Kidney tubule cell (primary cell): ENCODE measurements at regions not wholly inside any gene's neighbourhood (a gene's known extent, or its start where the extent isn't known, plus 50 kb on each side); places are given as distances from the start of the nearest gene placed in this dataset.

Experiments used
- DNase-seq: peaks from one replicate; pipeline ENCODE4 v3.0.0-alpha.2; 2018; ENCODE audit warnings: low spot score

DNA sequence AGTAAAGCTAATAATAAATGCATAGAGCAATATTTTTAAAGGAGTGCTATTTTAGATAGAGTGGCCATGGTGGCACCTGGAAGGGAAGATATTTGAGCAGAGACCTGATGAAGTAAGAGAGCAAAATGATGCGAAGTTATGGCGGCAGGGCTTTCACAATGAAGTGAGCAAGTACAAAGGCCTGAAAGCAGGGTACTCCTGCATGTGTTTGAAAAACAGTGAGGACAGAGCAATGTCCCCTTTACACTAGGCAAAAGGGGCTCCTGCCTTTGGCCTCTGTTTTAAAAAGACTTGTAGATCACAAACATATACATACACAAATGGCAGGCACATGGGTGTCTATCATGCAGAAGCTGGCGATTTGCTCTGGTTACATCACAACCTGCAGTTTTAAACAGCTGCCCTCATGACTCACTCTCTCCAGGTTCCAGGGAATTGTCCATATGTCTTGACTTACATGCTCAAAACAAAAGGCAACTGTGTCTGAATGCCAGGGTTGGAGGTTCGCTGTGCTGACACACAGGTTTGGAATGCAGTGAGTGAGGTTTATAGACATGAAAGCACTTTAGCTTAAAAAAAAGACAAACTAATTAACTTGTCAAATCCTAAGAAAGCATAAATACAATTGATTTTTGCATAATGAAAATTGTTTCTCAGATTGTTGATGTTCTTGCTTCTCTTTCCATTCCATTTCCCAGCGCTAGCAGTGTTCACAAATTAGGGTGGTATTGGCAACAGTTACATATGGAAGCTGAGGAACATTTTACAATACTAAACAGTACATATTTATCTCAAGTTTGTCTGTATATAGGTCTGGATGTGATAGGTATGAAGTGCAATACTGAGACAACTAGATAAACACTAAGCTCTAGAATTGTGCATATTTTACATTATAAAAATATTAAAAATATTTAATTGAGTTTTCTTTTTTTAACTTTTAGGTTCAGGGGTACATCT is 313.9 kb downstream of the BARHL2 start:
- peak; percentile 95 for DNase-seq

DNA sequence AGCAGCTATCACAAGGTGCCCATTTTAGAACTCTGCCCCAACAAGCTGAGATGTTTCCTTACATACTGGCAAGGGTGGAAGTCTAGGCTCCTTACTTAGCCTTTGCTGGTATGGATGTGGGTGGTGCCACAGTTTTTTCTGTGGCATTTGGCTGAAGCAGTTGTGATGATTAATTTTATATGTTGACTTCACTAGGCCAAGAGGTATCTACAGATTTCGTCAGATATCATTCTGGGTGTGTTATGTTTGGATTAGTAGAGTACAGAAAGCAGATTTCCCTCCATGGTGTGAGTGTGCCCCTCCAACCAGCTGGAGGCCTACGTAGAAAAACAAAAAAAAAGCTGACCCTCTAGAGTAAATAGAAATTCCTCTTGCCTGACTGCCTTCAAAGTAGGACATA is 317.0 kb downstream of the BARHL2 start:
- DNase-seq, result no peak

DNA sequence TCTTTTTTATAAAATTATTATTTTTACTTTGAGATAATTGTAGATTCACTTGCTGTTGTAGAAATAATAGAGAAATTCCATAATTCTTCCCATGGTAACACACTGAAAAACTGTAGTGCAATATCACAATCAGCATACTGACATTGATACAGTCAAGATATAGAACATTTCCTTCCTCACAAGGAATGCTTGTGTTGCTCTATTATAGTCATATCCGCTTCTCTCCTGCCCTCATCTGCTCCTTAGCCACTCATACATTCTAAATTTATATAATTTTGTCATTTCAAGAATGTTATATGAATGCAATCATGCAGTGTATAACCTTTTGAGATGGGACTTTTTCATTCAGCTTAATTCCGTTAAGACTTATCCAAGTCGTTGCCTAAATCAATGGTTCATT is 320.2 kb downstream of the BARHL2 start:
- no peak for DNase-seq

DNA sequence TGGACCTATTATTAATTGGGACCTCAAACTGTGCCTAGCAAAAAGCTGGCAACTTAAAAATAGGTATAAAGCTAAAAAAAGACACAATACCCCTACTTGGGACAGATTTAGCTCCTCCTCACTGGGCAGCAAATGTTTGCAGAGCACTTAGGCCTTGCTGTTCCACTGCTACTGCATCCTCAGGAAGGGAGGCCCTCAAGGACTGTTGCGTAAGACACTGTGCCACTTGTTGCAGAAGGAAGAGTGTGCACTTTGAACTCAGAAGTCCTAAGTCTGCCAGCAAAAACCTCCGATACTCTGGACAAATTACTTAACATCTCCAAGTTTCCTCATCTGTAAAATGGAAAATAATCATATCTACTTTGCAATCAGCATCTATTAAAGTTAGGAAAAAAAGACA is 322.9 kb downstream of the BARHL2 start:
- no peak for DNase-seq

DNA sequence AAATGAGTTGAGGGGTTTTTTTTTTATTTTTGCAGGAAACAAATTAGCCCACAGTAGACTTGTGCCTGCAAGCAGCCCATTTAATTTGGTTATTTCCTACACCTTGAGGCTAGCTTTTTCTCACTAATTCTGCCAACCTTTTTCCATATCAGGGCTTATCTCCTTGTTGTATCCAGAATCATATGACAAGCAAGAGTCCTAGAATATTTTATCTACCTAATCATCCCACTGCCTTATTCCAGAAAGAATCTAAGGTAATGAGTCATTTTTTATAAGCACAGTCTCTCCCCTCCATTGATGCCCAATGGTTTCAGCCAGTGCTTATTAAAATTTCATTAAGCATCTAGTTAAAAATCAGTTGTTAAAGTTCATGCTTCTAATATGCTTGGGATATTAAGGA is 324.1 kb downstream of the BARHL2 start:
- peak; percentile 28 for DNase-seq

DNA sequence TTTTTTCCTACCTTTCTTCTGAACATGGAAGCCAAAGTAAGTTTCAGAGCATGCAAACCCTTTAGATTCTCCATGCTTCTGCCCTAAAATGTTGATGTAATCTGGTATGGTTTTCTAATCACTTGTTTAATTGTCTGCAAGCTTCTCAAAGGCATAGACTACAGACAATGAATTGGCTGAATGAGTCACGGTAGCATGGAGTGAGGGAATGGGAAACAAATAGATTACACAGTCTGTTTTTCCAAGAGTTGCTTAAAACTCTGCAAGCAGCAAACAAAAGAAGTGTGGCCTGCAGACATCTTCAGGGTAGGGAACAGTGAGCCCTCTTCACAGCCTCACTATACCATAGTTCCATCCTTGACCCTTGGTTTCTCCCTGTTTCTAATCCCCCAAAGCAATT is 326.0 kb downstream of the BARHL2 start:
- peak; percentile 18 for DNase-seq

DNA sequence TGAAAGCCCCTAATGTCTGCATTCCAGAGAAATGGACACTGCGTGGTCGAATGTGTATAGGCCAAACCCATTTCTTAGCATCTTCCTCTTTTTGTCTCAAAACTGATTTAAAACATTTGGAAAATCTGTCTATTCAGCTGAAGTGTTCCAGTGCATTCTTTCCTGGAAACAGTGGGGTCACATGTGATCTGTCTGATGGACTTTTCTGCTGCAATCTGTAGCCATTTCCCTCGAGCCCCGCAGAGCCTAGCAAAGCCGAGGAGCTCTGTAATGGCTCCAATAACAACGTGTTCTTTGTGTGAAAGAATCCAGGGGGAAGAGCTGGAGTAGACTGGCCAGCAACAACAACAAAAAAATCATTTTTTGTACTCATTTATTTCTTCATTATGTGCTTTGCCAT is 329.3 kb downstream of the BARHL2 start:
- no peak for DNase-seq

DNA sequence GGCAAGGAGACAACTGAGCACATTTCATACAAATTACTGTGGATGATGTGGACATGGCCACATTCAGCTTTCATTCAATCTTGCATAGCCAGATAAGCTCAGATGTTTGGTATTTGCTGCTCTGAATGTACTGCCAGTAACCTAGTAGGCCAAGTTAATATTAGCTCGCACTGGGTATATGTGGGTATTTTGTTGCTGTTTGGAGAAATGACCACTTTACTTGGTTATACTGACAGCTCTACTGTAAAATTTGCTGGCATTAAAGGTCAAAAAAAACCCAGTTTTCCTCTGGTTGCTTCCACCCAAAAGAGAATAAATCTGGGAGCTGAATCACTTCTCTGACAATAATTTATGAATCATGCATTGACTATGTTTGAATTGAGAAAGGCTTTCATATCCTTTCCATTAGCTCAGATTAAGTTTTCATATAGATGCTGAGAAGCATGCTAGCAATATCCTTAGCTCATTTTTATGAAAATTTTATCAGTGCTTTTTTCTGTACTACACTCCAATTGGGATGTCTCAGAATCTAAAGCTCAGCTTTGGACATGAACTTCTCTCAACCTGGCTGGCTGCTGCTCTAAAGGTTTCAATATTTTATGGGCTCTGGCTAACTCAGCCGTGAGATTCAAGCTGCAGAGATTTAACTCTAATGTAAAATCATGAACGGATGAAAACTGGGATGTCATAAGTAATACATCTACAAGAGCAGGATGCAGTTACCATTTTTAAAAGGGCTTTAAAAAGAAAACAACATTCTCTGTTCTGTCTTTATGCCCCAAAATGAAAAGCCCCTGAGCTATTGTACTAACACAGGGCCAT is 330.0 kb downstream of the BARHL2 start:
- peak; percentile 50 for DNase-seq

DNA sequence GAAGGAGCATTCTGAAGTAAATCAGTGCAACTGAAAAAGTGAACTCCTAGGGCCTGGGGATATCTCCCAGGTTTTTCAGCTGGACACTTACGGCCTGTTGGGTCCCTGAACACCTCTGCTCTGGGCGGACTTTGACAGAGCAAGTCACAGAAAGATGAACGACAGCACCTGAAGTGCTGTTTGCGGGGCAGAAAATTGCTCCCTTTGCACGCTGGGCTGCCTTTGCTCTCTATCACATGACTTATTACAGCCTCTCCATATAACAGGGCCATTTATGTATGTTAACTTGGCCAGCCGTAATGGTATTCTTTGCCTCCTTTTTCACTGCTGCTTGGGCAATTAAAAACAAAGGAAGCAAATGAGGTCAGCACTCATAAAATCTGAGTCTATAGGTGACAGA is 332.9 kb downstream of the BARHL2 start:
- no peak for DNase-seq

DNA sequence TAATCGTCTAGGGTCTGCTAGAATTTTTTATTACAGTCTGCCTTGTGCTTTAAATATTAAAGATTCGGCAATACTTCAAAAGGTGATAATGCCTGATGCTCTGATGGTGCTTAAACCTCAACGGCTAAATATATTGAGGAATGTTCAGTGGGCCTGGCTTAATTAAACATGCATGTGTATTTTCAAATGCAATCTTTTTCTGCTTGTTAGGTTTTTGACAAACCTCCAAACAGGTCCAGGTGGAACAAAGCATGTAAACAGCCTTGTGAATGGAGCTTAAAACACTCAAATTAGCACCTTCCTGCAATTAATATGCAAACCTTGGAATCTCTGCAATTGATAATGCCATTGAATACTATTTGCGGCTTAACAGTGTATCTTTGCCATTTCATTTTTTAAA is 334.9 kb downstream of the BARHL2 start:
- no peak for DNase-seq

DNA sequence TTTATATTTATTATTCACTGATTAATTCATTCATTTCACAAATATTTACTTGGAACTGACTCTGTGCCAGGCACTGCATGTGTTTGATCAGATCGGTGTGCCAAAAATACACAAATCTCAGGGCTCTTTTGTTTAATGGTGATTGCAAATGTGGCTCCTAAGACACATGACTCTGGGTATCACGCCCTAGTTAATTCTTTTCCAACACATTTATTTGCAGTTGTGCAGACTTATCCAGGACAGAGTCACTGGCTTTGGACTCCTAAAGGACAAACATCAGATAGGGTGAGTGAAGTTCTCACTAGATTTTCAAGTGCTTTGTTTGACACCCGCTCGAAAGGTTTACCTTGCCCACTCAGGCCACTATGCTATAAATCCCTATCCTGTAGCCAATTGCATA is 335.5 kb downstream of the BARHL2 start:
- no peak for DNase-seq

DNA sequence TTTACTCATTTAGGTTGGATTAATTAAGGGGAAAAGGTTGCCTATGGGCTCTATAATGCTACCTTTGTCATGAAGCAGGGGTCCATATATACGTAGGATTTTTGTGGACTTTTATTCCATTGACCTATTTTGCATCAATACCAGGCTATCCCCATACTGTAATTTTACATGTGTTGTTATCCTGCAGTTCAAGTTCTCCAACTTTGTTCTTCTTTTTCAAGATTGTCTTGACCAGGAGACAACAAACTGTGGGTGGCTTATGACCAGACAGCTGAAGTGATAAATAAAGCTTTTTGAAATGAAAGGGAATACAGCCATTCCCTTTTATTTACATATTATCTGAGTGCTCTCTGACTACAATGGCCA is 345.7 kb downstream of the BARHL2 start:
- DNase-seq, result no peak

DNA sequence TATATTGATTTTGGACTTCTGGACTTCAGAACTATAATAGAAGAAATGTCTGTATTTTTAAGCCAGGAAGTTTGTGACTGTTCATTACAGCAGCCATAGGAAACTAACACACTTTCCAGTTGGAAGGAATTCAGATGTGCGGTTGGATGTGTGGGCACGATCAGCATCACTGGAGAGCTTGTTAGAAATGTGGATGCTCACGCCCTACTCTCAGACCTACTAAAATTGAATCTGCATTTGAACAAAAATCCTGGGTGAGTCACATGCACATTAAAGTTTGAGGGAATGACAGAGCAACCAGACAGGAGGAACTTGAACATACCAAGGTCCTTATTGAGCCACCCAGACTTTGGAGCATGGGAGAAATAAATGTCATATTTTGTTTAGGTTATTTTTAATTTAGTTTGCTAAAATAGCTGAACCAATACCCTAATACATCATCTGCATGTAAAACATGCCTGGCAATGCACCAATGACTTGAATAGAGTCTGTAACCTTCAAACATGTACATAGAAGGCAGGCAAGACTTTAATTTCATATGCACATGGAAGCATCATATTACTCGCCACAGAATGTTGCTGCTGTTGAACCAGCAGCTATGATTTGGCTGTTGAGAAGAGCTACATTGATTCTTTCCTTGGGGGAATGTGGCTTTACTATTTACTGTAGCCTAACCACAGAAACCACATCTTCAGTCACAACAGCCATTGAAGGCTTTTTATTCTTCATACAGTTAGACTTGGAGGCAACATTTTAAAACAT is 346.2 kb downstream of the BARHL2 start:
- DNase-seq, result peak; percentile 23

DNA sequence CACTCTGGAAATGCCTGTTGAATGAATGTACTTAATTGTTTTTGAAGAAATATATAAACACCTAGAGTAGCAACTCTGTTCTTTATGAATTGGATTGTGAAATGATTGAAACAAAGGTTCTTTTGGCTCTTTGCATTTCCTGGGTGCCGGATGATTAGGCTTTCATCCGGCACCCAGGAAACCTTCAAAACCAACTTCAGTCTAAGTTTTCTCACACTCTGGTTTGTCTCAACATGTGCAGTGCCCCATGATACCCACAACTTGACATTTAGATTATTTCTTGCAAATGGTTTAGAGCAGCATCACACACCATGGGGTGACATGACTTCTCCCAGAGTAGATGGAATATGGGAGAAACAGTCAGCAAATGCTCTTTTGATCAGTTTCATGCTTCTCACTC is 354.9 kb downstream of the BARHL2 start:
- DNase-seq, result no peak

DNA sequence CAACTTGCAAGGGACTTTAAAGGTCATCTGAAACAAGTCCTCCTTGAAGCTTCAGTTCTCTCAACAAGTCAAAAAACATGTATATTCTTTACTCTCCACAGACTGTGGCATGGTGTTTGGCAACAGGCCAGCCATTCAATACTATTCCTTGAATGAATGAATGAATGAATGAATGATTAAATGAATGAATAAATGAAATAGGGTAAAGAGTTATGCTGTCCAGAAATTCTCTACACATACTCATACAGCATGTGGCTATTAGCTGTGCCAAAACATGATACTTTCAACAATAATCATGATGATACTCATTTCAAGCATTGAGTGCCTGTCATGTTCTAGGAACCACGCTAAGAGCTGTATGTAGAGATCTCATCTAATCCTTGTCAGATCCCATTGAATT is 356.1 kb downstream of the BARHL2 start:
- DNase-seq, result no peak

DNA sequence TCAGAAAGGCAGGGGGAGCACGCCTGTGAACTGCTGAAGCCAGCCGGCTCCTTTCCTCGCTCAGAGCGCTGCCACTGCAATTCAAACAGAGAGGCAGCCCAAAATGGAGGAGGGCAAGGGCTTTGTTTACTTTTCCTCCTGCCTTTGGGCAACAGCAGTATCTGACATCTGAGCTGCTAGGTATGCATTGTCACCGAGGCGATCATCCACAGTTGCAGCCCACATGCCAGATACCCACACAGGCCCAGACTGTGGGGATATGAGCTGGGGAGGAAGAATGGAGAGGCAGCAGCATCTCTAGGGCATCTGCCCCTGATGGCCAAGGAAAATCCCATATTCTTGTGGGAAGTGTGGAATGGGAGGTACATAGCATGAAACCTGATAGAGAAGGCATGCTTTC is 357.1 kb downstream of the BARHL2 start:
- no peak for DNase-seq

DNA sequence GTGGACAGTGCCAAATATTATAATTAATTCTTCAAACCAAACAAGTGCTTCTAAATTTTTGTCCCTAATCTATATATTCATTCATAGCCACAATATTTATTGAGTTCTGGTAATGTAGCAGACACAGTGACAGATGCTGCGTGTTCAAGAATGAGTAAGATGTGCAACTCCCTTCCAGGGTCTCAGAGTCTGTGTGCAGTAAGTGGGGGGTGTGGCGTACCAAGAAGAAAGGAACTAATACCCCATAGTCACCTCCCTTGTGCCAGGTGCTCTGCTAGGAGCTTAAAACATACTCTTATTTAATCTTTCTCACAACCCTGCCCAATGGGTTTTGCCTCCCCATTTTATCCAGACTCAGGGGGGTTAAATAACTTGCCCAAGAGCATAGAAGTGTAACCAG is 358.7 kb downstream of the BARHL2 start:
- no peak for DNase-seq

DNA sequence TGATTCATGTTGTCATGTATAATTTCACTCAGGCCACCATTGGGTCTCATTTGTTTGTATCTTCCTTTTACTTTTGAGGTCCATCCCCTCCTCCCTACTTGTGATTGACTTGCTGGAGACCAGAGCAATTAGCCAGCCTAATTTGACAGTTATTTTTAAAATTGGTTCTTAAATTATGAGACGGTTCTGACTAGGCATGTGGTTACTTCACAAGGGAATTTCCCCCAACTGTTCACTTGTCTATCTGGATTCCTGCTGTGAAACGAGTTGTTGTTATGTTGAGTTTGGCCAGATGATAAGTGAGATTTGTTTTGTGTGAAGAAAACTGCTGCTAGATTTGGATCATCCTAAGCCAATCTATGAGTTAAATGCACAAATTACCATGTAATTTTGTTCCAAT is 359.1 kb downstream of the BARHL2 start:
- peak; percentile 32 for DNase-seq

DNA sequence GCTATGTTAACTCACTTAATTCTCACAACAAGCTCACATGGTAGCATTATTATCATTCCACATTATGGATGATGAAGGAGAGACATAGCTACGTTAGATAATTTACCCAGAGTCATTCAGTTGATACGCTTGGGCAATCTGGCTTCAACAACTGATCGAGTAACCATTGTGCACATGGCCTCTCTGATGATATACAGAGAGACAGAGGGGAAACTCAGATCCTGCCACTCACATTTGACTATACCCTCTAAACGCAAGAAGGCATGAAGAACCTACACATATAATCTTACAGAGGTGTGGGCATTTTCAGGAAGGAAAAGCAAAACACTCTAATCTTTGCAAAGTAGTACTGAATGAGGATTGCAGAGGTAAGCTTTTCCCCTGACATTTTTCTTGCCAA is 360.1 kb downstream of the BARHL2 start:
- DNase-seq, result peak; percentile 10

DNA sequence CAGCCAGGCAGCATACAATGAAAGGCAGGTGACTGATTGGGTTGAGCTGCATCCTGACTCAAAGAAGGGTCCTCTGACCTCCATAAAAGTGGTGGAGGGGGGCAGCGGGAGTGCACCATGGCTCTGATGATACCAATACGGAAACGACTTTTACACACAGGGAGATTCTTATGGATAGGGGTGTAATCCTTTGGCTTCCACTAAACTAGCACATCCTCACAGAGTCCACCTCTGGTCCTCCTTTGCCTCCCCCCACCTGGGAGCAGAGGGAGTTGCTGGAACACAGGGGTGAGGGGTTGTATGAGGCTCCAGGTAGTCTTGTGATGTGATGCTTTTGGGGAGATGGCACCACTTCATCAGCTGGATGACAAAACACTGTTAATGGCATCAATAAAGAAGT is 361.0 kb downstream of the BARHL2 start:
- no peak for DNase-seq

DNA sequence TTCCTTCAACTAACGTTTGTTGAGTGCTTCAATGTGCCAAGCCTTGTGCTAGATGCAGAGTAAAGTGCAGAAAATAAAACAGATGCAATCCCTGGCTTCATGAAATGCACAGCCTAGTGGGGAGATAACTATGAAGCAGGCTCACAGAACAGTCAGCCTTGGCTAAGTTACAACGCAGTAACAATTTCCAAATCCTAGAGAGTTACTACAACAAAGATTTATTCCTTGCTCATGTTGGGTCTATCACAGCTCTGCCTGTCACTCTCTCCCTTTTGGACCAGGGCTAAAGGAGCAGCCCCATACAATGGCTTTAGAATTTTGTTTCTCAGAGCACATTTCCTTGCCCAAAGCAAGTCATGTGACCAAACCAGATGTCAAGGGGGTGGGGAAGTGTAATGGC is 359.8 kb downstream of the ZNF326 start:
- no peak for DNase-seq

DNA sequence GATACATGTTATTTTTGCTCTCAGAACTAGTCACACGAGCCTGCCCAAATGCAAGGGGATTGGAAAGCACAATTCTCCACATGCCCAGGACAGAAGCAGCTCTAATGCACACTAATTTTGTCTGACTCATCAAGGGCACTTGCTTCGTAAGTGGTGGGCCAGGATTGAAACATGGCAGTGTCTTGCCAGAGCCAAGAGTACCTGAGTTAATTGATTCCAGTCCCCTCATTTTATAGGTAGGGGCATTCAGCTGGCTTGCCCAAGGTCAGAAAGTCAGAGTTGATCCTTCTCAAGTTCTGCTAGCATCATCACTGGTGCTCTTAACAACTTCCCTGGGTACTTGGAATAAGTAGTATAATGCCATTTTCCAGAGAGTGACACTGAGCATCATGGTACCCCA is 356.1 kb downstream of the ZNF326 start:
- no peak for DNase-seq

DNA sequence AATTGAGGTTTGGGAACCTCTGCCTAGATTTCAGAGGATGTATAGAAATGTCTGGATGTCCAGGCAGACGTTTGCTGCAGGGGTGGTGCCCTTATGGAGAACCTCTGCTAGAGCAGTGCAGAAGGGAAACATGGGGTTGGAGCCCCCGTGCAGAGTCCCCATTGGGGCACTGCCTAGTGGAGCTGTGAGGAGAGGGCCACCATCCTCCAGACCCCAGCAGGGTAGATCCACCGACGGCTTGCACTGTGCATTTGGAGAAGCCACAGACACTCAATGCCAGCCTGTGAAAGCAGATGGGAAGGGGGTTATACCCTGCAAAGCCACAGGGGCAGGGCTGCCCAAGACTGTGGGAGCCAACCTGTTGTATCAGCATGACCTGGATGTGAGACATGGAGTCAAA is 354.6 kb downstream of the ZNF326 start:
- DNase-seq, result no peak
